T1000 (cell line): ENCODE measurements at regions not wholly inside any gene's neighbourhood (a gene's known extent, or its start where the extent isn't known, plus 50 kb on each side); places are given as distances from the start of the nearest gene placed in this dataset.
A peak's percentile ranks its signal among the peaks of the same experiment; 100 is the strongest.
"Not testable (repeated sequence)": the region's sequence is repeated elsewhere in the genome, so short reads cannot be mapped to it uniquely, and the experiment has no call there.

Source experiments
- DNase-seq: peaks from one replicate; lab custom pipeline; 2025; ENCODE audit warnings: mixed read lengths; lab: John Stamatoyannopoulos, UW

DNA sequence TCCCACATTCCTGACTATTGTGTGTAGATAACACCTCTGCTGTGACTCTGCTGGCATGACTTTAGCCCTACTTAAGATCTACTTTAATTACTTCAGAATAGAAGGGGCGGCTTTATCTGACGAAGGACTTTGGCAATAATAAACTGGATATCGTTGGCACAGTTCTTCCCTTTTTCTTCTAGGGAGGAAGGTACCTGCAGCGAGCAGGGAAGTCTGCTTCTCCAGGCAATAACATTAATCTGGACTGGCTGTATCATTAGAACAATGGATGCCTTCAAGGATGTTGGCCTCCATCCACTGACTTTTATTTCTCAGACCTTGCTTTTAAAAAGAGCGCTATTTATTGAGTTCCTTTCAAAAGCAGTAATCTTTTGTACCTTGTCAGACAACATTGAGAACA is 172.6 kb upstream of the THSD7A start:
- DNase-seq = no peak

DNA sequence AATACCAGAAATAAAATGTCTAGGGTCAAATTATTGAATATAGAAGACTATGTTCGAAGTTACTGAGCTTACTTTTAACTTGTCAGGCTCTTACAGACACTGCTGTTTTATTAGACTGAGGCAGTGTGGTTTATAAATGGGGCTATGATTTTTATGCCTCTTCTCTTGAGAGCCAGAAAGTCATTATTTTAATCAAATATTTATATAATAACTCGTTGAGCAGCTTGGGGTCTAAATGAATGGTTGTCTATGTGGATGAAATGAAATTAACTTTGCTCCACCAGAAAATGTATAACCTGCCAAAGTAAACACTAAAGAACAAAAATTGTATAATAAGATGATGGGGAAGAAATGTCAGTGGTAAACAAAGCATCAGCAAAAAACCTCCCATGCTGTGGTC is 175.6 kb upstream of the THSD7A start:
- DNase-seq = no peak

DNA sequence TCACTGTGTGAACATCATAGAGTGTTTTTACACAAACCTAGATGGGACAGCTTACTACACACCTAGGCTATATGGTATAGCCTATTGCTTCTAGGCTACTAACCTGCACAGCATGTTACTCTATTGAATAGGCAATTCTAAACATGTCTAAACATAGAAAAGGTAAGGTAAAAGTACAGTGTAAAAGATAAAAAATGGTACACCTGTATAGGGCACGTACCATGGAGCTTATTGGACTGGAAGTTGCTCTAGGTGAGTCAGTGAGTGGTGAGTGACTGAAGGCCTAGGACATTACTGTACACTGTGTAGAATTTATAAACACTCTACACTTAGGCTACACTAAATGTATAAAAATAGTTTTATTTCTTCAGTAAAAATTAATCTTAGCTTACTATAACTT is 182.0 kb upstream of the THSD7A start:
- no peak for DNase-seq

DNA sequence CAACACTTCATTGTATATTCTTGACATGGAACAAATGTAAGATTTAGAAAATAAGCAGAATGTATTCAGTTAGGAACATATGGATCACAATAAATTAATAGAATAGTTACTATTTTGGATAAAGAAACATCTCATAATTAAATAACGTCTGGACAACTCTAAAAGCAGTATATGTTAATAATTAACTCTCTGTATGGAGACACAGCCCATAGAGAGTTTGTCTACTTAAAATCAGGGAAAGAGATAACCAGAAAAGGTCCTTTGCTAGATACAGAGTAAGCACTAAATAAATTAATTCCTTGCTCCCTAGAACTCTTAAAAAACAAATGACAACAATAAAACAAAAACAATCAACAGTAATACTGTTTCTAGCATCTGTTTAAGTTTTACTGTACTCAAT is 184.4 kb upstream of the THSD7A start:
- no peak for DNase-seq

DNA sequence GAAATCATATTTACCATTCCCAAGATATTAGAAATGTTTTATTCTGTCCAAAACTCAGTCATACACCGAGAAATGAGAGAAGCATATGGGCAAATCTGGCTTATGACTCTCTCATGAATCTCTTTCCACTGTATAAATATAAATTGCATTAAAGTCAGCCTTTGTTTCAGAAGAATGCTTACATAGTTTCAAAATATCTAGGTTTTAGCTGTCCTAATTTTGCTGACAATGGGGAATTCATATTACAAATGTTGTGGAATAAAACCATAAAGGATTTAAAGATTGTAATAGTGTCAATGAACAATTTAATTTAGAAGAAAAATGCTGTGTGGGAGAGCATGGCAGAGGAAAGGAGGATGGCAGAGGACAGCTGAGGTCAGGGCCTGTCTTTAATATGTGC is 185.0 kb upstream of the THSD7A start:
- DNase-seq = no peak

DNA sequence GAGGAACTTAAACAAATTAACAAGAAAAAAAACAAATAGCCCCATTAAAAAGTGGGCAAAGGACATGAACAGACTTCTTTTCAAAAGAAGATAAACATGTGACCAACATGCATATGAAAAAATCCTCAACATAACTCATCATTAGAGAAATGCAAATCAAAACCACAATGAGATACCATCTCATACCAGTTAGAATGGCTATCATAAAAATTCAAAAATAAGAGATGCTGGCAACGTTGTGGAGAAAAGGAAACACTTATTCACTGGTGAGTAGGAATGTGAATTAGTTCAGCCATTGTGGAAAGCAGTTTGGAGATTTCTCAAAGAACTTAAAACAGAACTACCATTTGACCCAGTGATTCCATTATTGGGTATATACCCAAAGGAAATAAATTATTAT is 189.1 kb upstream of the TMEM106B start:
- DNase-seq = not testable (repeated sequence)

DNA sequence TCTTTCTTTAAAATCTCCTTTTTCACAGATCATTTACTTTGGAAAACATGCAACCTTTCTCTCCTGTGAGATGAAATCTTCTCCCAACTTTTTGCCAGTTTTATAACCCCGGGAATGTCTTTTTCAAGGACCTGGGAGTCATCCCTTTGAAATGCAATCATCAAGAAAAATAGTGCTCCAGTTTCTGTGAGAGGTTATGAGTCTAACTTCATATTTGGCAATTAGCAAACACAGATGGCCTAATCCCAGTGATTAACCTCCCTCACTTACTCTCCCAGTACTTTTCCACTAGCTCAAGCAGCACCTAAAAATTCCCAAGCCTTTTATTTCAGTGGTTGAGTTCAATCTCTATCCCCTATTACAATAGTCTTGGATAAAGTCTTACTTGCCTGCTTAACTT is 185.8 kb upstream of the TMEM106B start:
- no peak for DNase-seq

DNA sequence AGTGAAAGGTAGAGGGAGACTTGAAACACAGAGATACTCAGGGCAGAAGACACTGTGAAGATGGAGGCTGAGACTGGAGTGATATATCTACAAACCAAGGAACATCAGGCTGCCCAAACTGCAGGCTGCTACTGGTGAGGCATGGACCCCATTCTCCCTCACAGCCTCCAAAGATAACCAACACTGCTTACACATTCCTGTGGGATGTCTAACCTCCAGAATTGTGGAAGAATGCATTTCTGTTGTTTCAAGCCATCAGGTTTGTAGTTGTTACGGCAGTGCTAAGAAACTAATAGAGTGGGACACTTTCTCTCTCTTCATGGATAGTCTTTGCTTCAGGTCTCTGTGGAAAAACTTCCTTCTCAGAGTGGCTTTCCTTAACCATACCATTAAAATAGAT is 182.6 kb upstream of the TMEM106B start:
- DNase-seq = no peak

DNA sequence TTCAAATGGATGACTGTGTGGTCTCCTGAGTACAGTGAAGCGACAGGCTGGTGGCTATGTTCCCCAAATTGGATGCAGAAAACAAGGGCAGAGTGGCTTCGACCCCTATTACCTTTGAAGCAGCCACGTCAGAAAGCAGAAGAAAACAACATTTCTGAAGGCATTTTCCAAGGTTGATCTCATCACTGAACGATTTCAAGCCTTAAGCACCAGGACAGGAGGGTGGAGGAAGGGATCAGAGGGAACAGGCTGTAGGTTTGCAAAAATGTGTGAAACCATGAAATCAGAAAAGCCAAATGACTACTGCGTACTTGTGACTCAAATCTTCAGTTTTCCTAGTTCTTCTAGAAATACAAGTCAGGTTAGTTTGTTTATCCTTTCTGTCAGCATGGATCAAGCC is 181.0 kb upstream of the TMEM106B start:
- no peak for DNase-seq

DNA sequence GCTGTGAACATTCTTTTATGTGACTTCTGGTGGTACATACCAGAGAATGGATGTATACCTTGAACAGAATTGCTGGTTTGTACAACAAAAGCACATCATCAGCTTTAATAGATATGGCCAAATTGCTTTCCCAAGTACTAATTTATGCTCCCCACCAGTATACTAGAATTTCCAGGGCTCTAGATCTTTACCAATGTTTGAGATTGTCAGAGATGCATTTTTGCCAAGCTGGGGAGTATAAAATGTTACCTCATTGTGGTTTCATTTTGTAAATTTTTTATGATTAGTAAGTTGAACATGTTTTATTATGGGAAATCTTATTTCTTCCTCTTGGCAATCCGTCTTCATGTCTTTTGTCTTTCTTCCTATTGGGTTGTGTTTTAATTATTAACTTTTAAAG is 179.9 kb upstream of the TMEM106B start:
- DNase-seq = no peak

DNA sequence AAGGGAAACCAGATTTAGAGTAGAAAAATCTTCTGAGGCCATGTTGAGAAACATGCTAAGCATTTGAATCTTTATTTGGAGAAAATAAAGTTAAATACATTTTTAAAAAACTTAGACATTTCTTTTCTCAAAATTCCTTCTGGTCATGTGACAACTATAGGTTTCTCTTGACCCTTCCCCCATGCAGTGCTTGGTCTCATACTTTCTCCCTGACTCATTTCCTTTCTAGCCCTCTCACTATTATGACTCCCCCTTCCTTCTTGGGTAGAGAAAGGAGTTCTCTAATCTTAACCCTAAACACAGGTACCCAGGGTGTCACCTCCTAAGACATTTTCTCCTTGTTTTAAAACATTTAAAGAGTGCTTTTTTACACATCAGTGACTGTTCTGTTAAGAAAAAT is 179.5 kb upstream of the TMEM106B start:
- no peak for DNase-seq

DNA sequence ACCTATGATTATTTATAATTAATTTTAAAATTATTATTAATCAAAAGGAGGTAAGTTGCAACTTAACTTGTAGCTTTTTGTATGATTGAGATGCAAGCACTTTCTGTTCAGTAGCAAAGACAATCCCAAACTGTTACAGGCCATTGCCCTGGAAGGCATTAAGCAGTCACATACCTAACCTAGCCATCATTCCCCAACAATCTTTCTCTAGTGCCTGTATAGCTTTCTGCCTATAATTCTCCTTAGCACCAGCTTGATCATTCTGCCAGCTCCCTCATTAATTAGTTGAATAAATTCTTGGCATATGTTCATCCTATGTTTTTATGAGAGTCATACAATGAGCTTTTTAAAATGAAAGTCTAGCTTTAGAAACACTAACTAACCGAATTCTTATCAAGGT is 178.9 kb upstream of the TMEM106B start:
- DNase-seq = no peak

DNA sequence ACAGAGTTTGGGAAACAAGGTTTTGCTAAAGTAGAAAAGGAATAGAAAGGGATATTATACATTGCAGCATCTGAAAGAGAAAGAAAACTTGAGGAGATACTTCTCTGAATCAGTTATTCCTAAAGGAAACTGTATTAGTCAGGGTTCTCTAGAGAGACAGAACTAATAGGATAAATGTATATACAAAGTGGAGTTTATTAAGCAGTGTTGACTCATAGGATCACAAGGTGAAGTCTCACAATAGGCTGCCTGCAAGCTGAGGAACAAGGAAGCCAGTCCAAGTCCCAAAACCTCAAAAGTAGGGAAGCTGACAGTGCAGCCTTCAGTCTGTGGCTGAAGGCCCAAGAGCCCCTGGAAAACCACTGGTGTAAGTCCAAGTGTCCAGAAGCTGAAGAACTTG is 167.6 kb upstream of the TMEM106B start:
- not testable (repeated sequence) for DNase-seq

DNA sequence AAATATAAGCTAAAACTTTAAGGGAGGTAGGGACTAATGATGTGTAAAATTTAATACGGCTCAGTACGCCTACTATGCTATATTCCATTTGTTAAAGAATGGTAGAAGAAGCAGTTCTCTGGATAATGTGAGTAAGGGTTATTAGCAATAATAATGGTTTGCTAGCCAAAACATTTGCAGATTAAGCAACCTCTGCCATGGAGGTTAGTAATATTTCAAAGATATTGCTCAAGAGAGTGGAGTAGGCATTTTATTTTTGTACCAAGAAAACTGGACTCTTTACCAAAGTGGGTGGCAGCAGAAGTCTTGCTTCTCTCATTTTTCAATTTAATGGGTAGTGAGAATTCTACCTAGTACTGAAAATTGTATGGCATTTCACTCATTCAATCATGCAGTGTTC is 158.9 kb upstream of the TMEM106B start:
- no peak for DNase-seq

DNA sequence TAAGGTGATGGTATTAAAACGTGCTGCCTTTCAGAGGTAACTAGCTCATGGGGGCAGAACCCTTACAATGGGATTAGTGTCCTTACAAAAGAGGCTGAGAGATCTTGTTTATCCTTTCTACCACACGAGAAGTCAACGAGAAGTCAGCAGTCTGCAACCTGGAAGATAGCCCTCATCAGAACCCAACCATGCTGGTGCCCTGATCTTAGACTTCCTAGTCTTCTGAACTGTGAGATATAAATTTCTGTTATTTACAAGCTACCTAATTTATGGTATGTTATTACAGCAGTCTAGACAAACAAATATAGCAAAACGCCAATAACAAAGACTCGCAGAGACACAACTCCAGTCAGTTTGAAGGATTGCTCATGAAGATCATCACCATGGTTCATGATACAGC is 157.5 kb upstream of the TMEM106B start:
- no peak for DNase-seq

DNA sequence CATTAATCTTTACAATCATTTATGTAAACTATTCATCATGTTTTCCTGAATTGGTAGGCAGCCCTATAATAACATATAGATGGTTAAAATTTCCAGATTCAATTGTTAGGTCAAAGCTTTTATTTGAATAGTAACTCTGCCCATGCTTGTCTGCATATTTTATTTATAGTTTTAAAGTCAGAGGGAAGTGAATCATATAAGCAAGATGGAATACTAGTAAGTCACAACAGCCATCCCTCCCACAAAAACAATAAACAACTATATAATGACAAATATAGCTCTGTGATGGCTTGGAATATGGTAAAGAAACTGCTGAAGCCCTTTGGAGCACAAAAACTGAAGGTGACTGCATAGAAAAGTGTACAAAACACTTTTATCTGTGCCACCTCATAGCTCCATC is 156.3 kb upstream of the TMEM106B start:
- DNase-seq = no peak

DNA sequence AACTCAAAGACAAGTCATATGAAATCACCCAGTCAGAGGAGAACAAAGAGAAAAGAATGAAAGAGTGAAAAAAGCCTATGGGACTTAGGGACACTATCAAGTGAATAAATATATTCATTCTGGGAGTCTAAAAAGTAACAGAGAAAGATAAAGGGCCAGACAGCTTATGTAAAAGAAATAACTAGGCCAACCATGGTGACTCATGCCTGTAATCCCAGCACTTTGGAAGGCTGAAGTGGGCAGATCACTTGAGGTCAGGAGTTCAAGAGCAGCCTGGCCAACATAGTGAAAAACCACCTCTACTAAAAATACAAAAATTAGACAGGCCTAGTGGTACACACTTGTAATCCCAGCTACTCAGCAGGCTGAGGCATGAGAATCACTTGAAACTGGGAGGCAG is 154.7 kb upstream of the TMEM106B start:
- no peak for DNase-seq

DNA sequence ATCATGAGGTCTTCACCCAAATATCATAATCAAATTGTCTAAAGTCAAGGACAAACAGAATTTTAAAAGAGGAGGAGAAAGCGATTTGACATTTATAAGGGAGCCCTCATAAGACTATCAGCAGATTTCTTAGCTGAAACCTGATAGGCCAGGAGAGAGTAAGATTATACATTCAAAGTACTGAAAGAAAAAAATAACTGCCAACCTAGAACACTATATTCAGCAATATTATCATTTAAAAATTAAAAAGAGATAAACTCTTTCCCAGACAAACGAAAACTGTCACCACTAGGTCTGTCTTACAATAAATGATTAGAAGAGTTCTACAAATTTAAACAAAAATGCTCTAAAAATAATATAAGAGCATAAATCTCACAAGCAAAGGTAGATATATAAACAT is 154.1 kb upstream of the TMEM106B start:
- no peak for DNase-seq

DNA sequence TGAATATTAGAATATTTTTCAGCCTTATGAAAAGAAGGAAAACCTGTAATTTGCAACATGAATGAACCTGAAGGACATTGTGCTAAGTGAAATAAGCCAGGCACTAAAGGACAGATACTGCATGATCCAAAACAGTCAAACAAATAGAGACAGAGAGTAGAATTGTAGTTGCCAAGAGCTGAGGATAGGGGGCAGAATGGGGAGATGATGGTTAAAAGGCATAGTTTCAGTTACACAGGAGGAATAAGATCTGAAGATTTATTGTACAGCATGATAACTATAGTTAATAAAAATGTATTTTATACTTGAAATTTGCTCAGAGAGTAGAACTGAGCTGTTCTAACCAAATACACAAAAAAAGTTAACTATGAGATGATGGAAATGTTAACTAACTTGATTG is 149.0 kb upstream of the TMEM106B start:
- no peak for DNase-seq

DNA sequence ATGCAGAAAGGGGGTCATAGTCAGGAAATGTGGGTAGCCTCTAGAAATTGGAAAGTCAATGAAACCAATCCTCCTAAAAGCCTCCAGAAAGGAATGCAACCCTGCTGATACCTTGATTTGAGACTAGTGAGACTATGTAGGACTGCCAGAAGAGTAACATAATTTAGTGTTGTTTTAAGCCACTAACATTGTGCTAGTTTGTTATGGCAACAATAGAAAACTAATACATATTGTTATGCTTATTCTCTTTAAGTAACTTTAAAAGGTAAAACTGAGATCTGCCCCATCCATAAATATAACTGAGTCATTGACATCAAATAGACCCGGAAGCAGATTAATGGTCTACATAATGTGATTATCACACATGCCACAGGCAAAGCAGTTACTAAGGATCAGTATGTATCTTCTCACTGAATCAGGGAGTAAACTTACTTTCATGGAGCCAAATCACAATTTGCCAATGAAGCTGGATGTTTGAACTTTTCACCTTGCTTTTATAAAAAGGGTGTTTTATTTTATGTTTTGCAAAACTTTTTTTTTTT is 146.4 kb upstream of the TMEM106B start:
- DNase-seq = no peak

DNA sequence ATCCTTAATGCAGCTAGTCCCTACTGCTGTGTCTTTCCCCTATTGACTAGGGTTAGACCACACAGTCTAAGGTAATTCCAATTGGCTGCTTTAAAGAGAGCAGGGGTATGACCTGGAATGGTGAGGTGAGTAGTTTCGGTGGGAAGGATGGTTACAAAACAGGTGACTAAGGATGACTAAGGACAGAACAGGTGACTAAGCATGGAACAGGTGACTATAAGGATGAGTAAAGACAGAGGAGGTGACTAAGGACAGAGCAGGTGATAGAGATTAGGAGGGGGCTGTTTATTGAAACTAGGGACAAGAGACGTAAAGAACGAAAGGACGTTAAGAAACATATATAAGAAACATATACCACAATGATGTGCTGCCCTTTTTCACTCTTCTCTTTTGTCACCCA is 145.1 kb upstream of the TMEM106B start:
- no peak for DNase-seq

DNA sequence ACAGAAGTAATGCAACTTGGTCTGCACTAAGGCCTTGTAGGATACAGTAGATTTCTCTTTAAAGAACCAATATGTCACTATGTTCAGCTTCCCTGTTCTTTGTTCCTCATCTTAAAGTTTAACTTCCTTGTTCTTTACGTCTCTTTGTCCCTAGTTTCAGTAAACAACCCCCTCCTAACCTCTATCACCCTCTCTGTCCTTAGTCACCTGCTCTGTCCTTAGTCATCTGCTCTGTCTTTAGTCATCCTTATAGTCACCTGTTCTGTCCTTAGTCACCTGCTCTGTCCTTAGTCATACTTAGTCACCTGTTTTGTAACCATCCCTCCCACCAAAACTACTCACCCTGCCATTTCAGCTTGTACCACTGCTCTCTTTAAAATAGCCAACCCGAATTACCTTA is 144.6 kb upstream of the TMEM106B start:
- DNase-seq = no peak

DNA sequence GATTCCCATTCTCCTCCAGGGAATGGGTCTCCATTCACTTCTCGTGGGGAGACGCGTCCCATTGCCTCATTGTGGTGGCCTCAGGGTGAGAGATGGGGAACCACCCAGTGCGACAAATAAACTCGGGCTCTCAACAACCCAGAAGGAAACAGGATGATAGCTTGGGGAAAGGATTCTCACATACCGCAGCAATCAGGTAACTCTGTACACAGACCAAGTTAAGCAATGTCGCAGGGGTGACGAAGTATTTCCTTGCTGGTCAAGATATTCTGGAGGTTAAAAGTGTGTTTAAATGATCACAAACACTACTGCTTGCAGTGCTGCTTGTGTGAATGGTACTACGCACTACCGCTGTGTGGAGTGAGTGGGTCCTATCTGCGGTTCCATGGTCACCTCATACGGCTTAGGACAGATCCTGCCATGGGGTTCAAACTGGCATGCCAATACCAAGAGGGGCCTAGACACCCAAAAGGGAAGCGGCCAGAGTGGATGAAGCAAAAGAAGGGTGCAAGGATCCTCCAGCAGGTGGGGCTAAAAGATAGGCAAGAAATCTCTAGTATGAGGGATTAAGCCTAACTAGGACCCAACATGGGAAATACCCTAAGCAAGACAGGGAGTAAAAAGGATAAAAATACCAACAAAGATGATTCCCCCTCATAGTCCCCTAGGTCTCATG is 143.8 kb upstream of the TMEM106B start:
- peak; percentile 41 for DNase-seq

DNA sequence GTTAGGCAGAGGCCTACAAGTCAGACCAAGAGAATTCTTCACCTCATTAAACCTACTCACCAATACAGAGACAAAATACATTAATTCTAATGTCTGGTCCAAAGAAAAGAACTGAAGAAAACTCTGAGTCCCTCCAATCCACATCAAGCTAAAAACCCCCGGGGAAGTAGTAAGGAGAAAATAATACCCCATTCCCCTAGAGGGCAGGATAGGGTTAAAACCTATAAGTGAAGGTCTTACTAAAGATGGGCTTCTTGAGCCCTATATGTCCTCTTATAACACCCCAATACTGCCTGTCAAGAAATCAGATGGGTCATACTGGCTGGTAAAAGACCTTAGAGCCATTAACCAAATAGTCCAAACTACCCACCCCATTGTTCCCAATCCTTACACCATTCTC is 141.3 kb upstream of the TMEM106B start:
- DNase-seq = no peak
